Fibroblast of lung (primary cell): ENCODE measurements at regions not wholly inside any gene's neighbourhood (a gene's known extent, or its start where the extent isn't known, plus 50 kb on each side); places are given as distances from the start of the nearest gene placed in this dataset.

Experiments used
- EZH2 ChIP-seq: IDR thresholded peaks from 2 replicates; pipeline ENCODE4 v1.5.1; 2012; ENCODE audit warnings: low read length, control low read depth, mild to moderate bottlenecking; ENCODE audit errors: missing control alignments
- TF ChIP-seq, protein P1 (sequence below), 2 donors: IDR thresholded peaks in 1 of 2; conservative IDR thresholded peaks in 1 of 2; 1 replicate in 1 of 2; 2 replicates in 1 of 2; pipeline ENCODE4 v1.5.1; 2011 to 2012; ENCODE audit warnings: low read length in 2 of 2, control low read depth in 1 of 2, inconsistent platforms in 1 of 2, low read depth in 1 of 2, mild to moderate bottlenecking in 1 of 2

DNA sequence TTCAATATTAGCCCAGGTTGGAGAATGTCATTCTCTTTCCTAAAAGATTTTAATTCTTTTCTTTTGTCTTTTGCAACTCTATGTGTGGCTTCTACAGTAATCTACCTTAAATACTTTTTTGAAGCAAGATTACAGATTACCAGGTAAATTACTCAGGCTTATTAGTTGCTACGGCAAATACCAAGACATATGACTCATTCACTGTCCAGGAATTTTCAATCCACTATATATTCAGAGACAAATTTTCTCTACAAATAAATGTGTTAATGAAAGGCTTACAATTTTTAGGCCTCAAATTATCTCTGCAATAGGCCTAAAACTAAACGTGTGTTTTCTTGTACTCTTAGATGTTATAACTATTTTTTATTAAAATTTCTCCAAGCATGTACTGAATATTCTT lies 631.3 kb downstream of the DIAPH3 start:
- TF ChIP-seq, protein P1, sequence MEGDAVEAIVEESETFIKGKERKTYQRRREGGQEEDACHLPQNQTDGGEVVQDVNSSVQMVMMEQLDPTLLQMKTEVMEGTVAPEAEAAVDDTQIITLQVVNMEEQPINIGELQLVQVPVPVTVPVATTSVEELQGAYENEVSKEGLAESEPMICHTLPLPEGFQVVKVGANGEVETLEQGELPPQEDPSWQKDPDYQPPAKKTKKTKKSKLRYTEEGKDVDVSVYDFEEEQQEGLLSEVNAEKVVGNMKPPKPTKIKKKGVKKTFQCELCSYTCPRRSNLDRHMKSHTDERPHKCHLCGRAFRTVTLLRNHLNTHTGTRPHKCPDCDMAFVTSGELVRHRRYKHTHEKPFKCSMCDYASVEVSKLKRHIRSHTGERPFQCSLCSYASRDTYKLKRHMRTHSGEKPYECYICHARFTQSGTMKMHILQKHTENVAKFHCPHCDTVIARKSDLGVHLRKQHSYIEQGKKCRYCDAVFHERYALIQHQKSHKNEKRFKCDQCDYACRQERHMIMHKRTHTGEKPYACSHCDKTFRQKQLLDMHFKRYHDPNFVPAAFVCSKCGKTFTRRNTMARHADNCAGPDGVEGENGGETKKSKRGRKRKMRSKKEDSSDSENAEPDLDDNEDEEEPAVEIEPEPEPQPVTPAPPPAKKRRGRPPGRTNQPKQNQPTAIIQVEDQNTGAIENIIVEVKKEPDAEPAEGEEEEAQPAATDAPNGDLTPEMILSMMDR (conservative IDR thresholded peaks at IDR 0.05 in 1 of 2, IDR thresholded peaks at IDR 0.05 in 1 of 2; ENCODE audit: low read depth in 1 of 2, low read length in 2 of 2), result no peak
- no peak for TF ChIP-seq EZH2
